Colonic mucosa (tissue), 4 donors: ENCODE measurements at regions not wholly inside any gene's neighbourhood (a gene's known extent, or its start where the extent isn't known, plus 50 kb on each side); places are given as distances from the start of the nearest gene placed in this dataset.

Source experiments
- DNase-seq: peaks from one replicate; pipeline ENCODE4 v3.0.0-alpha.2; 2020
- H3K27ac ChIP-seq: fragments of 200-600 bp; one replicate; pipeline ENCODE4 v1.8.0; 2021
- H3K27me3 ChIP-seq: fragments of 200-600 bp; one replicate; pipeline ENCODE4 v1.8.0; 2021
- H3K36me3 ChIP-seq: fragments of 200-600 bp; one replicate; pipeline ENCODE4 v1.8.0; 2021
- H3K4me1 ChIP-seq: fragments of 200-600 bp; one replicate; pipeline ENCODE4 v1.8.0; 2021; ENCODE audit warnings: mild to moderate bottlenecking
- H3K4me3 ChIP-seq: fragments of 200-600 bp; one replicate; pipeline ENCODE4 v1.8.0; 2021
- H3K9ac ChIP-seq, 2 donors: one replicate each; pipeline ENCODE4 v1.7.0; 2013; ENCODE audit warnings: control low read depth in 2 of 2, low read depth in 2 of 2, low read length in 2 of 2
- H3K9me3 ChIP-seq: fragments of 200-600 bp; one replicate; pipeline ENCODE4 v1.8.0; 2021
- CTCF ChIP-seq: fragments of 200-600 bp; IDR thresholded peaks from one replicate; pipeline ENCODE4 v1.8.0; 2022; ENCODE audit warnings: antibody characterized with exemption, mild to moderate bottlenecking
- intact Hi-C: fragments of 100-400 bp; cut with DNase I; formaldehyde crosslinking; loops from one replicate; pipeline ENCODE4 v1.14.1; 2022
- donor health status: healthy.
- donor health status: DM: no; HTN: no; CAD: no.
- donor health status: DM: no; HTN: no; CAD: no.

GRCh38 chr5:88474574-88474973, 205.9 kb upstream of the TMEM161B start:
- Histone ChIP-seq H3K4me3 (no peak overlapping the region), H3K9me3 (no peaks in the 10 kb centered on the region), H3K9ac (no peak overlapping the region), H3K27me3 (no peaks in the 10 kb centered on the region), H3K36me3 (no peaks in the 10 kb centered on the region), H3K27ac (no peak overlapping the region), H3K4me1 (no peaks in the 10 kb centered on the region)
- no peak for TF ChIP-seq CTCF
- intact Hi-C loops, result no loop called here
- no peak for DNase-seq

- H3K9me3 ChIP-seq, result no peaks in the 10 kb centered on the region
- no peak overlapping the region for H3K4me3 ChIP-seq
- no peak for TF ChIP-seq CTCF
- intact Hi-C loops, result no loop called here
- no peaks in the 10 kb centered on the region for H3K36me3 ChIP-seq
- no peaks in the 10 kb centered on the region for H3K4me1 ChIP-seq
- no peaks in the 10 kb centered on the region for H3K27me3 ChIP-seq
- peak; percentile 19 for DNase-seq
- H3K27ac ChIP-seq, result no peak overlapping the region
- H3K9ac ChIP-seq, result no peak overlapping the region
These were observed 202.1 kb upstream of the TMEM161B start for GRCh38 chr5:88470745-88471144.

- Histone ChIP-seq H3K9me3 (no peaks in the 10 kb centered on the region), H3K27me3 (no peaks in the 10 kb centered on the region), H3K4me3 (no peak overlapping the region), H3K4me1 (no peaks in the 10 kb centered on the region), H3K9ac (no peak overlapping the region), H3K27ac (no peak overlapping the region), H3K36me3 (no peaks in the 10 kb centered on the region)
- intact Hi-C loops, result no loop called here
- DNase-seq, result no peak
- TF ChIP-seq CTCF, result no peak
These were observed 191.3 kb upstream of the TMEM161B start for GRCh38 chr5:88459971-88460370.

GRCh38 chr5:88452820-88453219, 184.2 kb upstream of the TMEM161B start:
- no peaks in the 10 kb centered on the region for H3K27me3 ChIP-seq

GRCh38 chr5:88450239-88450638, 181.6 kb upstream of the TMEM161B start:
- H3K27me3 ChIP-seq, result no peaks in the 10 kb centered on the region
- H3K9me3 ChIP-seq, result no peaks in the 10 kb centered on the region
- no peaks in the 10 kb centered on the region for H3K36me3 ChIP-seq
- no peaks in the 10 kb centered on the region for H3K4me1 ChIP-seq
- no peak overlapping the region for H3K27ac ChIP-seq
- intact Hi-C loops, result no loop called here
- no peak overlapping the region for H3K9ac ChIP-seq
- DNase-seq, result no peak
- TF ChIP-seq CTCF, result no peak
- no peak overlapping the region for H3K4me3 ChIP-seq

More at GRCh38 chr5:88452820-88453219, 184.2 kb upstream of the TMEM161B start:
- Histone ChIP-seq H3K36me3 (no peaks in the 10 kb centered on the region), H3K9me3 (no peaks in the 10 kb centered on the region), H3K4me1 (no peaks in the 10 kb centered on the region), H3K9ac (no peak overlapping the region), H3K27ac (no peak overlapping the region), H3K4me3 (no peak overlapping the region)
- no peak for TF ChIP-seq CTCF
- intact Hi-C loops, result no loop called here
- DNase-seq, result no peak

- no peak for TF ChIP-seq CTCF
- DNase-seq, result no peak
- Histone ChIP-seq H3K27ac (no peak overlapping the region), H3K4me3 (no peak overlapping the region), H3K9me3 (no peaks in the 10 kb centered on the region), H3K36me3 (no peaks in the 10 kb centered on the region), H3K27me3 (no peaks in the 10 kb centered on the region), H3K4me1 (no peaks in the 10 kb centered on the region), H3K9ac (no peak overlapping the region)
- intact Hi-C loops, result no loop called here
These were observed 169.4 kb upstream of the TMEM161B start for GRCh38 chr5:88438006-88438405.
